GM18507 (cell line): ENCODE measurements at regions not wholly inside any gene's neighbourhood (a gene's known extent, or its start where the extent isn't known, plus 50 kb on each side); places are given as distances from the start of the nearest gene placed in this dataset.

Experiments used
- DNase-seq: peaks from one replicate; pipeline ENCODE4 v3.0.0; 2011; ENCODE audit warnings: low read depth; ENCODE audit not compliant: insufficient read length; ENCODE audit errors: extremely low spot score
- FAIRE-seq: peaks from 2 replicates; lab custom pipeline; 2011; peaks lifted over from hg19 to GRCh38; lab: Jason Lieb, UNC

GRCh38 chr9:89799221-89799620 lies 194.4 kb downstream of the GADD45G start:
- DNase-seq (no peak), FAIRE-seq (no peak)

GRCh38 chr9:89799766-89800165 lies 195.0 kb downstream of the GADD45G start:
- DNase-seq (no peak), FAIRE-seq (no peak)

GRCh38 chr9:89801341-89801740 lies 196.5 kb downstream of the GADD45G start:
- FAIRE-seq (no peak), DNase-seq (no peak)

- DNase-seq (no peak), FAIRE-seq (no peak)
These were observed 197.2 kb downstream of the GADD45G start for GRCh38 chr9:89801742-89802670.

DNA sequence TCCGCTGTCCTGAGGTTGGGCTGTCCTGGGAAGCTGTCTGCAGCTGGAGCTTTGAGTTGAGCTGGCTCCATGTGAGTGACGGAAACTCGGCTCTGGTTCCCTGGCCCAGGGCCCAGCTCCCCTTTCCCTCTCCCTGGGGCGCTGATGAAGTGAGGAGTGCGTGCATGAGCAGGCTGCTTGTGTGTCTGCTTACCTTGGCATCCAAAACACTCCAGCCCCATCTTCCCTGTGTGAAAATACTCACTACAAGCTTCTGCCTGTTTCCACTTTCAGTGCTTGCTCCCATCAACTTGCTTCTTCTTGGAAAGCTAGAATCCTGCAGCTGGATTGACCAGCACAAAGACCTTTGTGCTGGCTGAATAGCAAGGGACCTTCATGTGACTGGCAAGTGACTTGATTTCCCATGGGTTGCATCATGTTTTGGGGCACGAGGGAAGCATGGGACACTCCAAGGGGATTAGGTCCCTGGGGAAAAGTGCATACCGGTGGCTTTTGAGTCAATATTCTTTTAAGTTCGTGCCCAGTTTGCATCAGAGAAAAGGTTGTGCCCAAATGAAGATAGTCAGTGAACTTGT lies 198.1 kb downstream of the GADD45G start:
- no peak for DNase-seq
- FAIRE-seq = no peak

DNA sequence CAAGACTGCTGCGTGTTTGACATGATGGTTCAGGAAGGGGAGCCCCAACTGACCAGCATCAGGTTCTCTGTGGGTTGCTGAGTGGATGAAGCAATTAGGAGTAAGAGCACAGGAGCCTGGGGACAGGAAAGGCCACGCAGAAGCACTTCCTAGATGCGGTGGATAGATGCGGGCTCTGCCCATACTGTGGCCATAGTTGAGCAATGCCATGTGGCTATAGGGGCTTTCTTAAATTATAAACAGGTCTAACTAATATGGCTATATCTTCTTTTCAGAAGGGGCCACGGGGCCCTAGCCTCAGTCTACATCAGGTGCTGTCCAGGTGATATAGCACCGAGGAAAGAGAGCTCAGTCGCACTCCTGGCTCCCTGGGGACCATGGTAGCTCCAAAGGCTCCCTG lies 198.6 kb downstream of the GADD45G start:
- FAIRE-seq = no peak
- DNase-seq = no peak

DNA sequence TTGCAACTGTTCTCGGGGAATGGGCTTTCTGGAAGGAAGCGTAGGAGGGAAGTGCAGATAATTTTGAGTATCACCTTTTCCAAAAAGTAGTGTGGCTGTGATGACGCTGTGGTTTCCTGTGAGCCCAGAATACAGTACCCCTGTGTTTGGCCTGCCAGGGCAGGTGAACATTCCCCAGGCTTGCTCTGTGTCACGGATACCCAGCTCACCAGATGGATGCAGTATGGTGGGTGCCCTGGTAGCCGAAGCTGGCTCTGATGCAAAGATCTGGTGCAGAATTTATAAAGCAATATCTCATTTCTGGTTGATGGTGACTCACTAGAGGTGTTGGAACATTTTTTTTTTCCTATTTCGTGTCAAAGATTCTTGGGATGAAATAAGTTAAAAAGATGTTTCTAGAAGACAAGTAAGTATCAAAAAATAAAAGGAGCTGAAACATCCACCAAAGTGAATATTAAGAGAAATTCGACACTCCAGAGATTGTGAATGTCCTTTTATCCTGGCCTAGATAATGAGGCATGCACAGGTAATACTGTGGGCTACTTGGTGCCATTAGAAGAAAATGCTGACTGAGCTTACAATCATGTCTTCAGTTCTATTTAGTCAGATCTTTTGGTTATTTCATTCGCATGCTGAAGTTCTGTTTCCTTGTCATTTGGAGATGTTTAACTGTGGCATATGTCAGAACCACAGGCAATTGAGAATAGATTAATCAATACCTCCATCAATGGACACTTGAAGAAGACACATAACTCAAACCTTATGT lies 200.1 kb downstream of the GADD45G start:
- DNase-seq = no peak

GRCh38 chr9:89805571-89806292 lies 200.9 kb downstream of the GADD45G start:
- FAIRE-seq (no peak), DNase-seq (no peak)

More for the DNA sequence above, 200.1 kb downstream of the GADD45G start:
- no peak for FAIRE-seq

DNA sequence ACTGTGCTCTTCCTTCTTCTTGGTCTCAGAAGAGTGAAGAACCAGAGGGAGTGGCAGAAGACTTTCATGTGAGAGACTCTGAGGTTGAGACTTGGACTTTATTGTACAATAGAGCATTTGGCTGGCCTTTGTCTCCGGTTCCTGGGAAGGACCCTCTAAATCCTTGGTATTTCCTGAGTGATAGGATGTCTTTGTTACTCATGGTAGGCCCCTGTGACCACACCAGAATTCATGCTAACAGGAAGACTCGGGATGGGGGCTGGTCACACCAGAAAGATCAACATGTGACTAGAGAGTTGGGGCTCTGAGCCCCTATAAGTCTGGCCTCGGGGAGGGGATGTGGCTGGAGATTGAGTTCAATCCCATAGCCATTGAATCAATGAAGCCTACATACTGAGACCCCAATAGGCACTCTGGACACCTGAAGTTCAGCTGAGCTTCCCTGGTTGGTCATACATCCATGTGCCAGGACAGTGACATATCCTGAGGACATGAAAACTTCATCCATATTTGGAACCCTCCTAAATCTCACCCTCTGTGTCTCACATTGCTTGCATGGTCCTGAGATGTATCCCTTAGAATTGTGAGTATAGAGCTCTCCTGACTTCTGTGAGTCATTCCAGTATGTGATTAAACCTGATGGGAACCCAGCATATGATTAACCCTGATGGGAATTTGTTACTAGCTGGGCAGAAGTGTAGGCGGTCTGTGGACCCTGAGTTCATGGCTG lies 201.7 kb downstream of the GADD45G start:
- FAIRE-seq = no peak
- no peak for DNase-seq

GRCh38 chr9:89807101-89807395 lies 202.2 kb downstream of the GADD45G start:
- FAIRE-seq (no peak), DNase-seq (no peak)

- FAIRE-seq = no peak
These were observed 202.9 kb downstream of the GADD45G start for GRCh38 chr9:89807682-89808075.

GRCh38 chr9:89808076-89808755 lies 203.4 kb downstream of the GADD45G start:
- no peak for FAIRE-seq
- no peak for DNase-seq

More at GRCh38 chr9:89807682-89808075, 202.9 kb downstream of the GADD45G start:
- DNase-seq = no peak

DNA sequence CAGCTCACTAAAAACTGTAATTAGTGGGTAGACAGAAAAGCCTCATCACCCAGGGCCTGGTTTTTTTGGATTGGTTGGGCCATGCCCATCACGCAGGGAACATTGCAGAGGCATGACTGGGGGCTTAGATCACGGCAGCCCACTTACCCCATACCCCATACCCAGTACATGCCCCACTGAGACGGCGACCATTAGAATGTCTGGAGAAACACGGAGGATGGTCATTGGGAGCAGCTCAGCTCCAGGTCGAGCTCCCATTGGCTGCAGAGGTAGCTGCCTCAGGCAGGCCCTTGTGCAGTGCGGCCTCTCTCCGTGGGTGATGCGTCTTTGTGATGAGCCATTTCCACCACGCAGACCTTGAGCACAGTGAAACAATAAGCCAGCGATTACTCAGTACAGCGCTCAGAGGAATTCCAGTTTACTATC lies 204.0 kb downstream of the GADD45G start:
- FAIRE-seq (no peak), DNase-seq (no peak)

DNA sequence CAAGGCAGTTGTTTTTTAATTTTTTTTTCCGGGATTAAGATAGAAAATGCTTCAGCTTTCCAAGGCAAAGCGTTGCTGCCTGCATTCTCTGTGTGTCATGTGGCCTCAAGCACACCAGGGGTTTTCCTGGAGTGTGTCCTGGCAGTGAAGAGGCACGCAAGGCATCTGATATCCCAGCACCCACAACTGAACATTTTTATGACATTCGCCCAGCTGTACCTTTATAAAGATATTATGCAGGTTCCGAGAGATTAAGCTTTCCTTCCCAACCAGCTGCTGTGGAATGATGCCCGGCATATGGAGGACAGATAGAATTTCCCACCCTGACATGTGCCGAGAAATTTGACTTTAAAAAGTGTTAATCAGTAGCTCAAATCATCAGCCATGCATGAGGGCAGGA lies 205.6 kb downstream of the GADD45G start:
- DNase-seq = no peak
- FAIRE-seq = no peak

DNA sequence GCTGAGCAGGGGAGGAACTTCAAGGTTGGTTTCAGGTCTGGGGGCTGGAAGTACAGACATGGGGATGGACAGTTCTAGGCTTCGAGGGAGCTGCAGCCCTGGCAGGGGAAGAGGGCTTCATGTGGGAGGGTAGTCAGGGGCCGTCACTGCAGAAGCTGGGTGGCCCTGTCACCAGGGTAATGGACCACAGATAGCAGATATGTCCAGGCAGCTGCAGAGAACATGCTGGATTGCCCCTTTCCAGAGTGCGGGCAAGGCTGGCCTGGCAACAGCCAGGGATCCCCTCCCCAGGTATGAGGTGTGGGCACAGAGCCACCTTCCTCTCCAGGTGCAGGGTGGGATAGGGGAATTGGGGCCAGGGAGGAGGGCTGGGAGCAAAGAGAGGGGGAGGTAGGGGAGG lies 206.5 kb downstream of the GADD45G start:
- no peak for DNase-seq
- FAIRE-seq = no peak

GRCh38 chr9:89811886-89812450 lies 207.2 kb downstream of the GADD45G start:
- no peak for FAIRE-seq
- no peak for DNase-seq

- no peak for FAIRE-seq
These were observed 207.9 kb downstream of the GADD45G start for GRCh38 chr9:89812556-89813181.

GRCh38 chr9:89813482-89813881 lies 208.7 kb downstream of the GADD45G start:
- DNase-seq (no peak), FAIRE-seq (no peak)

More at GRCh38 chr9:89812556-89813181, 207.9 kb downstream of the GADD45G start:
- DNase-seq = no peak
